ENCODE measurements at regions not wholly inside any gene's neighbourhood (a gene's known extent, or its start where the extent isn't known, plus 50 kb on each side); places are given as distances from the start of the nearest gene placed in this dataset.

DNA sequence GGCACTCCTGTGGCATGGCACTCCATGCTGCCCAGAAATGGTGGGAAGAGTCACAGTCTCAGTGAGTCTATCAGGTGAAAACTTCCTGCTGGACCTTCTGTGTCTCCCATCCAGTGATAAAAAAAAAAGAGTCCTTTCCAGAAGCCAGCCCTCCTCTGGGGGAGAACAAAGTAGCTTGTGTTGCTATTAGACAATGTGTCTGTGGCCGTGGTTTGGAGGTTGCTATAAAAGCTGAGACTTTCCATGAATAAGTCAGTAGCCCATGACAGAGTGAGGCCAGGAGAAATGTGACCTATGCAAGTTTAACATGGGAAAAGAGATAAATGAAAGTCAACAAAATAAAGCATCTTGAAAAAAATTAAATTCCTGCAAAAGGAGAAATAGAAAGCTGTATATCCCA, 250.7 kb upstream of the MON1B start:
- CTCF ChIA-PET: no interaction called here
- H3K9me3 ChIP-seq: peaks cover 3% of the 10 kb centered on the region; the same call in 1 of the 3 replicates

DNA sequence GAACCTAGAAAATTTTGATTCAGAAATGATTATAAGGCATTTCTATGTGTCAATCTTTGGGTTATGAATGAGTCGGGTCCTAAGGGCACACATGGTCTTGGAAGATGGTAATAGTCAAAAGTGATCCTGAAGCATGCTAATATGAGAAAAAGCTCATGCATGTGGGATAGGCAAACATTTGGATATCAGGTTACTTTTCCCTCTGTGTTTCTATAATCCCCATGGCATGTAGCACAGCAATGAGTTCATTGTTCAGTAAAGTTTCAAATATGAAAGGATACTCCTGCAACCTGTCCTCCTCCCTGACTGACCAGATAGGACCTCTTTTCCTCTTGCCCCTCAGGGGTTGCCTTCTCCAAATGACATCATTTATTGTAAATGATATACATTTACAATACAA, 249.9 kb upstream of the MON1B start:
- no peak for FAIRE-seq
- ChIA-PET CTCF (no interaction called here), POLR2A (no interaction called here)
- H3K4me3 ChIP-seq: no peak overlapping the region
- peaks cover 11% of the 10 kb centered on the region for H3K9me3 ChIP-seq
- DNase-seq (ENCODE audit: low read depth in 1 of 2, low spot score in 1 of 2): no peak
- H3K4me2 ChIP-seq: no peak overlapping the region
- ATAC-seq: no peak
- TF ChIP-seq FOXS1 (CRISPR knock-in tag; IDR thresholded peaks at IDR 0.05) (no peak), ESRRA (IDR thresholded peaks at IDR 0.05; ENCODE audit: borderline replicate concordance, low read length) (no peak), MAFK (IDR thresholded peaks at IDR 0.05; ENCODE audit: partially characterized antibody) (no peak), HOXB5 (CRISPR knock-in tag; IDR thresholded peaks at IDR 0.05) (no peak), EHF (CRISPR knock-in tag; IDR thresholded peaks at IDR 0.05) (no peak), JUNB (IDR thresholded peaks at IDR 0.05) (no peak), ZSCAN20 (CRISPR knock-in tag; IDR thresholded peaks at IDR 0.05) (no peak), KDM1A (IDR thresholded peaks at IDR 0.05; ENCODE audit: low read depth) (no peak), JUN (IDR thresholded peaks at IDR 0.05) (no peak), RFX5 (IDR thresholded peaks at IDR 0.05) (no peak), CHD4 (IDR thresholded peaks at IDR 0.05; ENCODE audit: borderline replicate concordance) (no peak), RARB (CRISPR knock-in tag; IDR thresholded peaks at IDR 0.05) (no peak), FOSL2 (IDR thresholded peaks at IDR 0.05) (no peak), FOSL2 (CRISPR knock-in tag; IDR thresholded peaks at IDR 0.05) (no peak)
- TF ChIP-seq, protein P1, sequence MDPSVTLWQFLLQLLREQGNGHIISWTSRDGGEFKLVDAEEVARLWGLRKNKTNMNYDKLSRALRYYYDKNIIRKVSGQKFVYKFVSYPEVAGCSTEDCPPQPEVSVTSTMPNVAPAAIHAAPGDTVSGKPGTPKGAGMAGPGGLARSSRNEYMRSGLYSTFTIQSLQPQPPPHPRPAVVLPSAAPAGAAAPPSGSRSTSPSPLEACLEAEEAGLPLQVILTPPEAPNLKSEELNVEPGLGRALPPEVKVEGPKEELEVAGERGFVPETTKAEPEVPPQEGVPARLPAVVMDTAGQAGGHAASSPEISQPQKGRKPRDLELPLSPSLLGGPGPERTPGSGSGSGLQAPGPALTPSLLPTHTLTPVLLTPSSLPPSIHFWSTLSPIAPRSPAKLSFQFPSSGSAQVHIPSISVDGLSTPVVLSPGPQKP (IDR thresholded peaks at IDR 0.05; ENCODE audit: low read depth, low read length): no peak
- TF ChIP-seq, protein P2, sequence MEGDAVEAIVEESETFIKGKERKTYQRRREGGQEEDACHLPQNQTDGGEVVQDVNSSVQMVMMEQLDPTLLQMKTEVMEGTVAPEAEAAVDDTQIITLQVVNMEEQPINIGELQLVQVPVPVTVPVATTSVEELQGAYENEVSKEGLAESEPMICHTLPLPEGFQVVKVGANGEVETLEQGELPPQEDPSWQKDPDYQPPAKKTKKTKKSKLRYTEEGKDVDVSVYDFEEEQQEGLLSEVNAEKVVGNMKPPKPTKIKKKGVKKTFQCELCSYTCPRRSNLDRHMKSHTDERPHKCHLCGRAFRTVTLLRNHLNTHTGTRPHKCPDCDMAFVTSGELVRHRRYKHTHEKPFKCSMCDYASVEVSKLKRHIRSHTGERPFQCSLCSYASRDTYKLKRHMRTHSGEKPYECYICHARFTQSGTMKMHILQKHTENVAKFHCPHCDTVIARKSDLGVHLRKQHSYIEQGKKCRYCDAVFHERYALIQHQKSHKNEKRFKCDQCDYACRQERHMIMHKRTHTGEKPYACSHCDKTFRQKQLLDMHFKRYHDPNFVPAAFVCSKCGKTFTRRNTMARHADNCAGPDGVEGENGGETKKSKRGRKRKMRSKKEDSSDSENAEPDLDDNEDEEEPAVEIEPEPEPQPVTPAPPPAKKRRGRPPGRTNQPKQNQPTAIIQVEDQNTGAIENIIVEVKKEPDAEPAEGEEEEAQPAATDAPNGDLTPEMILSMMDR (IDR thresholded peaks at IDR 0.05): no peak
- TF ChIP-seq, protein P3, sequence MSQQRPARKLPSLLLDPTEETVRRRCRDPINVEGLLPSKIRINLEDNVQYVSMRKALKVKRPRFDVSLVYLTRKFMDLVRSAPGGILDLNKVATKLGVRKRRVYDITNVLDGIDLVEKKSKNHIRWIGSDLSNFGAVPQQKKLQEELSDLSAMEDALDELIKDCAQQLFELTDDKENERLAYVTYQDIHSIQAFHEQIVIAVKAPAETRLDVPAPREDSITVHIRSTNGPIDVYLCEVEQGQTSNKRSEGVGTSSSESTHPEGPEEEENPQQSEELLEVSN (IDR thresholded peaks at IDR 0.05; ENCODE audit: borderline replicate concordance, low read depth): no peak
- TF ChIP-seq, protein P4, sequence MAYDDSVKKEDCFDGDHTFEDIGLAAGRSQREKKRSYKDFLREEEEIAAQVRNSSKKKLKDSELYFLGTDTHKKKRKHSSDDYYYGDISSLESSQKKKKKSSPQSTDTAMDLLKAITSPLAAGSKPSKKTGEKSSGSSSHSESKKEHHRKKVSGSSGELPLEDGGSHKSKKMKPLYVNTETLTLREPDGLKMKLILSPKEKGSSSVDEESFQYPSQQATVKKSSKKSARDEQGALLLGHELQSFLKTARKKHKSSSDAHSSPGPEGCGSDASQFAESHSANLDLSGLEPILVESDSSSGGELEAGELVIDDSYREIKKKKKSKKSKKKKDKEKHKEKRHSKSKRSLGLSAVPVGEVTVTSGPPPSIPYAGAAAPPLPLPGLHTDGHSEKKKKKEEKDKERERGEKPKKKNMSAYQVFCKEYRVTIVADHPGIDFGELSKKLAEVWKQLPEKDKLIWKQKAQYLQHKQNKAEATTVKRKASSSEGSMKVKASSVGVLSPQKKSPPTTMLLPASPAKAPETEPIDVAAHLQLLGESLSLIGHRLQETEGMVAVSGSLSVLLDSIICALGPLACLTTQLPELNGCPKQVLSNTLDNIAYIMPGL (CRISPR knock-in tag; IDR thresholded peaks at IDR 0.05; ENCODE audit: borderline replicate concordance): no peak
- TF ChIP-seq, protein P5, sequence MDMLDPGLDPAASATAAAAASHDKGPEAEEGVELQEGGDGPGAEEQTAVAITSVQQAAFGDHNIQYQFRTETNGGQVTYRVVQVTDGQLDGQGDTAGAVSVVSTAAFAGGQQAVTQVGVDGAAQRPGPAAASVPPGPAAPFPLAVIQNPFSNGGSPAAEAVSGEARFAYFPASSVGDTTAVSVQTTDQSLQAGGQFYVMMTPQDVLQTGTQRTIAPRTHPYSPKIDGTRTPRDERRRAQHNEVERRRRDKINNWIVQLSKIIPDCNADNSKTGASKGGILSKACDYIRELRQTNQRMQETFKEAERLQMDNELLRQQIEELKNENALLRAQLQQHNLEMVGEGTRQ (IDR thresholded peaks at IDR 0.05): no peak
- WGBS (ENCODE audit: missing lambda C conversion rate): 90% methylated on average over 1 of the region's 1 CpG
- H3K27ac ChIP-seq: no peak overlapping the region
- peaks cover under 1% of the 10 kb centered on the region; the same call in 1 of the 3 replicates for H3K4me1 ChIP-seq

More for the DNA sequence above, 250.7 kb upstream of the MON1B start:
- POLR2A ChIA-PET: no interaction called here
- Histone ChIP-seq H3K27ac (0 out of 6 replicates have a peak overlapping the region, but pooled peaks of 1 of the 2 experiments have one; percentile 5), H3K4me1 (no peaks in the 10 kb centered on the region), H3K4me3 (no peak overlapping the region), H3K4me2 (no peak overlapping the region)
- TF ChIP-seq JUN (IDR thresholded peaks at IDR 0.05) (no peak), RFX5 (IDR thresholded peaks at IDR 0.05) (no peak)
- ATAC-seq (no peak), DNase-seq (ENCODE audit: low read depth in 1 of 2, low spot score in 1 of 2) (no peak), FAIRE-seq (no peak)
- WGBS (ENCODE audit: missing lambda C conversion rate): 71% methylated on average over 1 of the region's 1 CpG

All from A549 (cell line).